Activated CD4-positive, alpha-beta T cell treated with anti-CD3 and anti-CD28 coated beads, Interleukin-2, Interleukin-6, amounts not matched to agents 100 ng/mL and 50 ng/mL, durations not matched to agents 16 hours and 8 hours (primary cell): ENCODE measurements at regions not wholly inside any gene's neighbourhood (a gene's known extent, or its start where the extent isn't known, plus 50 kb on each side); places are given as distances from the start of the nearest gene placed in this dataset.
"Not testable (repeated sequence)": the region's sequence is repeated elsewhere in the genome, so short reads cannot be mapped to it uniquely, and the experiment has no call there.

Experiments
- DNase-seq: peaks from one replicate; pipeline ENCODE4 v3.0.0-alpha.2; 2020

GRCh38 chr7:52565974-52566373 lies 469.5 kb upstream of the POM121L12 start:
- DNase-seq = no peak

- DNase-seq = no peak
These were observed 479.6 kb upstream of the POM121L12 start for GRCh38 chr7:52555805-52556204.

GRCh38 chr7:52547308-52547910 lies 488.0 kb upstream of the POM121L12 start:
- DNase-seq = no peak

GRCh38 chr7:52541198-52541765 lies 494.2 kb upstream of the POM121L12 start:
- DNase-seq = not testable (repeated sequence)

- no peak for DNase-seq
These were observed 495.4 kb upstream of the POM121L12 start for GRCh38 chr7:52540041-52540440.

- DNase-seq = no peak
These were observed 496.0 kb upstream of the POM121L12 start for GRCh38 chr7:52539414-52539813.

GRCh38 chr7:52537051-52537450 lies 498.4 kb upstream of the POM121L12 start:
- no peak for DNase-seq

GRCh38 chr7:52525772-52526341 lies 509.6 kb upstream of the POM121L12 start:
- no peak for DNase-seq

- DNase-seq = no peak
These were observed 516.6 kb upstream of the POM121L12 start for GRCh38 chr7:52518869-52519268.

GRCh38 chr7:52512656-52513055 lies 522.8 kb upstream of the POM121L12 start:
- DNase-seq = no peak

- DNase-seq = no peak
These were observed 527.7 kb upstream of the POM121L12 start for GRCh38 chr7:52507546-52508255.

GRCh38 chr7:52506325-52506724 lies 529.1 kb upstream of the POM121L12 start:
- no peak for DNase-seq

- DNase-seq = no peak
These were observed 530.9 kb upstream of the POM121L12 start for GRCh38 chr7:52504561-52504960.

GRCh38 chr7:52502281-52502680 lies 533.2 kb upstream of the POM121L12 start:
- DNase-seq = no peak

- DNase-seq = no peak
These were observed 533.7 kb upstream of the POM121L12 start for GRCh38 chr7:52501696-52502095.

GRCh38 chr7:52500841-52501240 lies 534.6 kb upstream of the POM121L12 start:
- DNase-seq = no peak

GRCh38 chr7:52498366-52498765 lies 537.1 kb upstream of the POM121L12 start:
- no peak for DNase-seq

GRCh38 chr7:52486267-52486666 lies 549.2 kb upstream of the POM121L12 start:
- no peak for DNase-seq

GRCh38 chr7:52482076-52482475 lies 553.4 kb upstream of the POM121L12 start:
- DNase-seq = no peak

- DNase-seq = no peak
These were observed 553.9 kb upstream of the POM121L12 start for GRCh38 chr7:52481571-52481970.

GRCh38 chr7:52479990-52480389 lies 555.4 kb upstream of the POM121L12 start:
- DNase-seq = no peak

- DNase-seq = no peak
These were observed 560.3 kb upstream of the POM121L12 start for GRCh38 chr7:52475001-52475582.

- no peak for DNase-seq
These were observed 561.7 kb upstream of the POM121L12 start for GRCh38 chr7:52473756-52474155.
